GM18873 (cell line): ENCODE measurements at regions not wholly inside any gene's neighbourhood (a gene's known extent, or its start where the extent isn't known, plus 50 kb on each side); places are given as distances from the start of the nearest gene placed in this dataset.

ENCODE experiments used
- ATAC-seq: cut with Tn5 transposase; IDR thresholded peaks from one replicate; pipeline ENCODE4 v1.9.1; 2021; ENCODE audit warnings: mild to moderate bottlenecking, moderate library complexity, moderate number of reproducible peaks; ENCODE audit not compliant: unreplicated experiment, low FRiP score

GRCh38 chr1:82944822-82945221 lies 1054.1 kb downstream of the TTLL7 start:
- no peak for ATAC-seq

GRCh38 chr1:82934074-82934473 lies 1064.9 kb downstream of the TTLL7 start:
- no peak for ATAC-seq

- no peak for ATAC-seq
These were observed 1066.2 kb downstream of the TTLL7 start for GRCh38 chr1:82932727-82933126.

GRCh38 chr1:82932207-82932606 lies 1066.7 kb downstream of the TTLL7 start:
- ATAC-seq, result no peak

DNA sequence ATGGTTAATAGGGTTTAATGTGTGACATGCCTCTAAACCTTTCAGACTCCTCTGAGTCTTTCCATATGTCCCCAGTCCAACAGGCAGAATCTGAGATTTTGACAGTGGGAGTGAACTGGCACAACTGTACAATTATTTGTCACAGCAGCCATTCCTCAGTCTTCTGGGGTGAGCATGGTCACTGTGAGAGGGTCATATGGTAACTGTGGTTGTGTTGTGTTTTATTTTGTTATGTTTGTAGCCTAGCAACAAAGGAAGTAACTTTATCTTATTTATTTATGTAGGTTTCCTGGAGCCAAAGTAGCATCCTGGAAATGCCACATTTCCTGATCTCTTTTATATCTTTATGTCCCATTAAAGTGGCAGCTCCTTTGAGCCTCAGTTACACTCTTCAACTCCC lies 1067.9 kb downstream of the TTLL7 start:
- no peak for ATAC-seq

- no peak for ATAC-seq
These were observed 1071.2 kb downstream of the TTLL7 start for GRCh38 chr1:82927753-82928152.

GRCh38 chr1:82924666-82925065 lies 1074.3 kb downstream of the TTLL7 start:
- no peak for ATAC-seq

DNA sequence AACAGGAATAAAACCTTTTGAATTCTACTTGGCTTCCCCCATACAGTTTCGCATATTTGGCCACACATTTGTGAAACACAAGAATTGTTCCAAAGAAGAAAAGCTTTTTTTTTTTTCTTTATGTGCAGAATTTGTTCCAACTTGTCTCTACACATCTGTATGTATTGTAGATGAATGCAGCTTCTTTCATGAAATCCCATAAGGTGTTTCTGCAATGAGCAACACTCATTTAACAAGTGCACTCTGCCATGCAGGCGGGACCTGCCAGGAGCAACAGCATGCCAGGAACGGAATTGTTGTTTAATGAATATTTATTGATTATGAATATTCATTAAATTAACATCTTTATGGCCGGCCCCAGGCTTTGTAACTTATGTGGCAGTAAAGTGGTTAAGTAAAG lies 1075.0 kb downstream of the TTLL7 start:
- ATAC-seq, result no peak

GRCh38 chr1:82921759-82922158 lies 1077.2 kb downstream of the TTLL7 start:
- ATAC-seq, result no peak

- ATAC-seq, result no peak
These were observed 1078.3 kb downstream of the TTLL7 start for GRCh38 chr1:82920418-82921248.

- ATAC-seq, result no peak
These were observed 1079.1 kb downstream of the TTLL7 start for GRCh38 chr1:82919837-82920236.

GRCh38 chr1:82907313-82907712 lies 1091.6 kb downstream of the TTLL7 start:
- ATAC-seq, result no peak

GRCh38 chr1:82903626-82904025 lies 1095.3 kb downstream of the TTLL7 start:
- no peak for ATAC-seq

DNA sequence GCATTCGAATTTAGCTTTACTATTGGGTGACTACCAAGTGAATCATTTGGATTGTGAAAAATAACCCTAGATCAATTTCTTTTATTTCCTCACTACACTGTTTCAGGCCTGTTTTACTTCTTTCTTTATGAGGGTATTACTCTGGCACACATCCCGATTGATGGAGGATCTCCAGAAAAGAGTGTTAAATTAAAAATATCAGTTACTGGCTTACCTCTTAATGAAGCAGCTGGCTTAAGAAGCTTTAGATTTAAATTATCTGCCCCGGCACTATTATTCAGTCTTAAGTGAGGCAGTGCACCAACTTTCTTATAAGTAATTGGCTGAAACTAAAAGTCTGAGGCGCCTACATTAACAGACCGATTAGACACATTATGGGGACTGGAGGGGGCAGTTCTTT lies 1097.4 kb downstream of the TTLL7 start:
- ATAC-seq, result no peak

DNA sequence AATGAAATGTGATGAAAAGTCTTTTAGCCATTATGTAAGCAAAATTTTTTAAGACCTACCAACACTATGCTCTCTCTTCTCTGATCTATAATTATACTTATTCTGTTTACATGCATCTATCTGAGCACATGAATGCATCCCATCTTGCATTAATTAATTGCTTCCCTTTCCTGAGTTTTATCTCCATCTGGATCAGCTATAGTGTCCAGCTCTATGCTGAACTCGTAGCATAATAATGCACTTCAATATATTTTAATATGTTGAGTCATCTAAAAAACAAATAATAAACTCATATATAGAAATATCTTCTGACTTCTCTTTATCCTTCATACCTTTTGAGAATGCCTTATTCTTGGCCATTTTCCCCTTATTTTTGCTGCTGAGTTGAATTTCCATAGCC lies 1097.8 kb downstream of the TTLL7 start:
- no peak for ATAC-seq

DNA sequence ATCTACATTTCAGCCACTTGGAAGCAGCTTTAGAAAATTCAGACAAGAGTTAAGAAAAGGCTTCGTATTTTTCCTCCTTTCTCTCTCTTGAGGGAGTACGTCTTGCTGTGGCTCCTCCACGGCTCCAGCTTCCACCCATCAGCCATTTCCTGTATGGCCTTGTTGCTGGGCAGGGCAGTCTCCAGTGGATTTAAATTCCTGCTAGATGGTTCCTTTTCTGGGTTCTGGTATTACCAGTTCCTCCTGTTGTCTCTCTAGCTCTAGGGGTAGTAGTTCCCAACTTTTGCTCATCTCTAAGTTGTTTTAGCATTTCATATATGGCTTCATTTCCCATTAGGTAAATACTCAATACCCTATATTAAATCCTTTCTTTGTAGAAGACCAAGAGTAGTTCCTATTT lies 1098.3 kb downstream of the ADGRL2 start:
- ATAC-seq, result no peak

GRCh38 chr1:82897549-82897948 lies 1096.8 kb downstream of the ADGRL2 start:
- no peak for ATAC-seq

GRCh38 chr1:82896036-82896435 lies 1095.3 kb downstream of the ADGRL2 start:
- no peak for ATAC-seq

GRCh38 chr1:82894635-82895034 lies 1093.9 kb downstream of the ADGRL2 start:
- no peak for ATAC-seq

- ATAC-seq, result no peak
These were observed 1093.2 kb downstream of the ADGRL2 start for GRCh38 chr1:82893712-82894470.

GRCh38 chr1:82880506-82880905 lies 1079.8 kb downstream of the ADGRL2 start:
- no peak for ATAC-seq
